MM.1S (cell line): ENCODE measurements at regions not wholly inside any gene's neighbourhood (a gene's known extent, or its start where the extent isn't known, plus 50 kb on each side); places are given as distances from the start of the nearest gene placed in this dataset.

Source experiments
- DNase-seq: peaks from one replicate; pipeline ENCODE4 v3.0.0-alpha.2; 2015
- H2AFZ ChIP-seq: fragments of 300-600 bp; sonication (generic); 2 replicates; pipeline ENCODE4 v1.6.0; 2016; ENCODE audit warnings: antibody characterized with exemption, low read length
- H3F3A ChIP-seq: fragments of 300-600 bp; sonication (generic); 2 replicates; pipeline ENCODE4 v1.6.1; 2016; ENCODE audit warnings: mild to moderate bottlenecking, antibody characterized with exemption, low read length, moderate library complexity, mixed read lengths; ENCODE audit not compliant: insufficient read depth
- H3K27ac ChIP-seq: fragments of 300-600 bp; sonication (generic); 2 replicates; pipeline ENCODE4 v1.5.1; 2016; ENCODE audit warnings: mild to moderate bottlenecking, low read length
- H3K27me3 ChIP-seq: fragments of 300-600 bp; sonication (generic); replicated peaks from 2 replicates; pipeline ENCODE4 v1.6.0; 2016; ENCODE audit warnings: low read length; ENCODE audit not compliant: insufficient read depth
- H3K36me3 ChIP-seq: fragments of 300-600 bp; sonication (generic); replicated peaks from 2 replicates; pipeline ENCODE4 v1.6.1; 2016; ENCODE audit warnings: mild to moderate bottlenecking, low read length, mixed read lengths; ENCODE audit not compliant: insufficient read depth
- H3K4me1 ChIP-seq: fragments of 300-600 bp; sonication (generic); 2 replicates; pipeline ENCODE4 v1.6.1; 2016; ENCODE audit warnings: low read length, mixed read lengths
- H3K4me2 ChIP-seq: fragments of 300-600 bp; sonication (generic); 2 replicates; pipeline ENCODE4 v1.6.0; 2016; ENCODE audit warnings: low read depth, low read length
- H3K4me3 ChIP-seq: fragments of 300-600 bp; sonication (generic); 2 replicates; pipeline ENCODE4 v1.5.1; 2016; ENCODE audit warnings: low read length, mixed read lengths
- H3K79me2 ChIP-seq: fragments of 300-600 bp; sonication (generic); 2 replicates; pipeline ENCODE4 v1.6.1; 2016; ENCODE audit warnings: mixed run types, low read length, mixed read lengths
- H3K9ac ChIP-seq: fragments of 300-600 bp; sonication (generic); 2 replicates; pipeline ENCODE4 v1.6.1; 2016; ENCODE audit warnings: low read length, mixed read lengths
- H3K9me2 ChIP-seq: fragments of 300-600 bp; sonication (generic); replicated peaks from 2 replicates; pipeline ENCODE4 v1.6.1; 2016; ENCODE audit warnings: mild to moderate bottlenecking, low read length, mixed read lengths; ENCODE audit not compliant: insufficient read depth
- H3K9me3 ChIP-seq: fragments of 300-600 bp; sonication (generic); replicated peaks from 2 replicates; pipeline ENCODE4 v1.6.1; 2016; ENCODE audit warnings: mild to moderate bottlenecking, low read length, mixed read lengths; ENCODE audit not compliant: insufficient read depth
- H4K20me1 ChIP-seq: fragments of 300-600 bp; sonication (generic); 2 replicates; pipeline ENCODE4 v1.6.1; 2016; ENCODE audit warnings: mild to moderate bottlenecking, low read length, moderate library complexity, mixed read lengths; ENCODE audit not compliant: insufficient read depth
- EZH2 ChIP-seq: fragments of 300-600 bp; sonication (generic); optimal IDR thresholded peaks from 2 replicates; pipeline ENCODE3; 2017; ENCODE audit warnings: low read depth, mild to moderate bottlenecking, antibody characterized with exemption, low read length, mixed read lengths
- EZH2phosphoT487 ChIP-seq: fragments of 300-600 bp; sonication (generic); IDR thresholded peaks from 2 replicates; pipeline ENCODE4 v1.6.1; 2018; ENCODE audit warnings: antibody characterized with exemption, low read length
- TF ChIP-seq, protein P1 (sequence below): fragments of 300-600 bp; sonication (generic); IDR thresholded peaks from 2 replicates; pipeline ENCODE4 v1.5.1; 2016; ENCODE audit warnings: antibody characterized with exemption, low read length, mixed read lengths

DNA sequence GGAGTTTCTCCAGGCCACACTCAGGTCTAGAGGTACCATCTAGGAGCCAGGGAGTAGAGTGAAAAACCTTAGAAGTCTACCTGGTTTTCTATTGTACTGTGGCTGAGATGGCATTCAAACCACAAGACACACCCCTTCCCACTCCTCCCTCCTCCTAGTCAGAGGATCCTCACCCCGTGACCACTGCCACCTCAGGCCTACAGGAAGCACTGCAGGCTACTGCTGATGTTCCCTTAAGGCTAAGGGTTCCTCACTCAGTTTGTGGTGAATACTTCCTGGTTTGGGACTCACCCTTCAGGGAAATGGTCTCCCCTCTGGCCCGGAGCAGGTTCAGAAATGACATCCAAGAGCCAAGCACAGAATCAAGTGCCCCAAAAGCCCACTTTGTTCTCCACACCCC, 1293.9 kb downstream of the JRKL start:
- no peak for TF ChIP-seq EZH2
- TF ChIP-seq, protein P1, sequence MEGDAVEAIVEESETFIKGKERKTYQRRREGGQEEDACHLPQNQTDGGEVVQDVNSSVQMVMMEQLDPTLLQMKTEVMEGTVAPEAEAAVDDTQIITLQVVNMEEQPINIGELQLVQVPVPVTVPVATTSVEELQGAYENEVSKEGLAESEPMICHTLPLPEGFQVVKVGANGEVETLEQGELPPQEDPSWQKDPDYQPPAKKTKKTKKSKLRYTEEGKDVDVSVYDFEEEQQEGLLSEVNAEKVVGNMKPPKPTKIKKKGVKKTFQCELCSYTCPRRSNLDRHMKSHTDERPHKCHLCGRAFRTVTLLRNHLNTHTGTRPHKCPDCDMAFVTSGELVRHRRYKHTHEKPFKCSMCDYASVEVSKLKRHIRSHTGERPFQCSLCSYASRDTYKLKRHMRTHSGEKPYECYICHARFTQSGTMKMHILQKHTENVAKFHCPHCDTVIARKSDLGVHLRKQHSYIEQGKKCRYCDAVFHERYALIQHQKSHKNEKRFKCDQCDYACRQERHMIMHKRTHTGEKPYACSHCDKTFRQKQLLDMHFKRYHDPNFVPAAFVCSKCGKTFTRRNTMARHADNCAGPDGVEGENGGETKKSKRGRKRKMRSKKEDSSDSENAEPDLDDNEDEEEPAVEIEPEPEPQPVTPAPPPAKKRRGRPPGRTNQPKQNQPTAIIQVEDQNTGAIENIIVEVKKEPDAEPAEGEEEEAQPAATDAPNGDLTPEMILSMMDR: peak; percentile 45
- DNase-seq: peak; percentile 80

GRCh38 chr11:97684486-97685439, 1295.0 kb downstream of the JRKL start:
- no peak for DNase-seq
- H3K9me2 ChIP-seq: no peaks in the 10 kb centered on the region
- H3K9me3 ChIP-seq: no peaks in the 10 kb centered on the region

More for the DNA sequence above, 1293.9 kb downstream of the JRKL start:
- H3K4me2 ChIP-seq: no peak overlapping the region
- H3K4me3 ChIP-seq: no peak overlapping the region
- H3K27ac ChIP-seq: no peak overlapping the region; the same call in 1 of the 2 replicates
- no peaks in the 10 kb centered on the region for H3K36me3 ChIP-seq
- no peaks in the 10 kb centered on the region for H3K9me2 ChIP-seq
- no peaks in the 10 kb centered on the region for H3K27me3 ChIP-seq
- no peaks in the 10 kb centered on the region for H3K79me2 ChIP-seq
- H2AFZ ChIP-seq: peak overlapping the region; percentile 39; the same call in 1 of the 2 replicates
- no peak overlapping the region for H3K9ac ChIP-seq
- H3K4me1 ChIP-seq: peaks cover 9% of the 10 kb centered on the region
- peaks cover 3% of the 10 kb centered on the region; the same call in 1 of the 2 replicates for H3F3A ChIP-seq
- H3K9me3 ChIP-seq: no peaks in the 10 kb centered on the region
- H4K20me1 ChIP-seq: no peaks in the 10 kb centered on the region

GRCh38 chr11:97685695-97686094, 1295.9 kb downstream of the JRKL start:
- no peak for DNase-seq
- H3K27me3 ChIP-seq: no peaks in the 10 kb centered on the region
- H3K9me2 ChIP-seq: no peaks in the 10 kb centered on the region
- no peak overlapping the region for H2AFZ ChIP-seq
- H3K9me3 ChIP-seq: no peaks in the 10 kb centered on the region
- H3K79me2 ChIP-seq: no peaks in the 10 kb centered on the region
- TF ChIP-seq, protein P1: no peak
- no peak for TF ChIP-seq EZH2
- no peak for TF ChIP-seq EZH2phosphoT487
- H3F3A ChIP-seq: peaks cover 3% of the 10 kb centered on the region; the same call in 1 of the 2 replicates
- no peak overlapping the region for H3K4me2 ChIP-seq
- H4K20me1 ChIP-seq: no peaks in the 10 kb centered on the region
- H3K27ac ChIP-seq: no peak overlapping the region
- peaks cover 9% of the 10 kb centered on the region for H3K4me1 ChIP-seq
- H3K4me3 ChIP-seq: no peak overlapping the region
- H3K9ac ChIP-seq: no peak overlapping the region
- no peaks in the 10 kb centered on the region for H3K36me3 ChIP-seq

More at GRCh38 chr11:97684486-97685439, 1295.0 kb downstream of the JRKL start:
- Histone ChIP-seq H3K27ac (no peak overlapping the region), H4K20me1 (no peaks in the 10 kb centered on the region), H2AFZ (0 out of 2 replicates have a peak overlapping the region, but pooled peaks have one; percentile 39), H3K4me1 (peaks cover 9% of the 10 kb centered on the region), H3K36me3 (no peaks in the 10 kb centered on the region), H3K27me3 (no peaks in the 10 kb centered on the region), H3K79me2 (no peaks in the 10 kb centered on the region), H3K9ac (no peak overlapping the region), H3F3A (peaks cover 3% of the 10 kb centered on the region; the same call in 1 of the 2 replicates), H3K4me2 (no peak overlapping the region), H3K4me3 (no peak overlapping the region)
- no peak for TF ChIP-seq EZH2
- no peak for TF ChIP-seq EZH2phosphoT487
- TF ChIP-seq, protein P1: no peak
